MM.1S (cell line): ENCODE measurements at regions not wholly inside any gene's neighbourhood (a gene's known extent, or its start where the extent isn't known, plus 50 kb on each side); places are given as distances from the start of the nearest gene placed in this dataset.

ENCODE experiments used
- CTCF ChIP-seq: fragments of 300-600 bp; sonication (generic); IDR thresholded peaks from 2 replicates; pipeline ENCODE4 v1.5.1; 2016; ENCODE audit warnings: antibody characterized with exemption, low read length, mixed read lengths
- EZH2 ChIP-seq: fragments of 300-600 bp; sonication (generic); optimal IDR thresholded peaks from 2 replicates; pipeline ENCODE3; 2017; ENCODE audit warnings: low read depth, mild to moderate bottlenecking, antibody characterized with exemption, low read length, mixed read lengths
- EZH2phosphoT487 ChIP-seq: fragments of 300-600 bp; sonication (generic); IDR thresholded peaks from 2 replicates; pipeline ENCODE4 v1.6.1; 2018; ENCODE audit warnings: antibody characterized with exemption, low read length

GRCh38 chrX:26722666-26723428 is 506.9 kb downstream of the MAGEB5 start:
- no peak for TF ChIP-seq CTCF
- no peak for TF ChIP-seq EZH2
- no peak for TF ChIP-seq EZH2phosphoT487
